Fibroblast of skin of left biceps (primary cell): ENCODE measurements at regions not wholly inside any gene's neighbourhood (a gene's known extent, or its start where the extent isn't known, plus 50 kb on each side); places are given as distances from the start of the nearest gene placed in this dataset.

Source experiments
- DNase-seq, 2 experiments: peaks; one replicate each; pipeline ENCODE4 v3.0.0-alpha.2; 2013; ENCODE audit warnings: low read depth in 2 of 2

GRCh38 chr9:70478963-70479641, 64.6 kb upstream of the KLF9 start:
- no peak for DNase-seq

- no peak for DNase-seq
Observed at GRCh38 chr9:70477907-70478480, 63.5 kb upstream of the KLF9 start.

GRCh38 chr9:70477146-70477745, 62.8 kb upstream of the KLF9 start:
- no peak for DNase-seq

- DNase-seq = no peak
Observed at GRCh38 chr9:70475211-70475610, 60.8 kb upstream of the KLF9 start.

GRCh38 chr9:70474413-70474812, 60.0 kb upstream of the KLF9 start:
- no peak for DNase-seq

- no peak for DNase-seq
Observed at GRCh38 chr9:70472268-70473249, 58.1 kb upstream of the KLF9 start.

GRCh38 chr9:70470050-70471015, 55.9 kb upstream of the KLF9 start:
- no peak for DNase-seq

GRCh38 chr9:70468291-70468690, 53.8 kb upstream of the KLF9 start:
- no peak for DNase-seq

- peak in 1 of 2 experiments; percentile 18 for DNase-seq
Observed at GRCh38 chr9:70466976-70467561, 52.6 kb upstream of the KLF9 start.

- no peak for DNase-seq
Observed at GRCh38 chr9:70465904-70466303, 51.4 kb upstream of the KLF9 start.

- DNase-seq = no peak
Observed at GRCh38 chr9:70465398-70465797, 50.9 kb upstream of the KLF9 start.
